HEK293T (cell line): ENCODE measurements at regions not wholly inside any gene's neighbourhood (a gene's known extent, or its start where the extent isn't known, plus 50 kb on each side); places are given as distances from the start of the nearest gene placed in this dataset.

Experiments used
- BHLHE40 ChIP-seq: fragments of 450-650 bp; IDR thresholded peaks from 2 replicates; pipeline ENCODE4 v1.6.1; 2016; ENCODE audit warnings: mild to moderate bottlenecking, moderate library complexity, borderline replicate concordance
- CTBP1 ChIP-seq: fragments of 450-650 bp; IDR thresholded peaks from 2 replicates; pipeline ENCODE4 v1.6.1; 2016; ENCODE audit warnings: borderline replicate concordance
- FOXM1 ChIP-seq: fragments of 450-650 bp; IDR thresholded peaks from 2 replicates; pipeline ENCODE4 v1.6.1; 2017; ENCODE audit warnings: mild to moderate bottlenecking, borderline replicate concordance
- L3MBTL2 ChIP-seq: fragments of 450-650 bp; conservative IDR thresholded peaks from 2 replicates; pipeline ENCODE4 v1.6.1; 2016; ENCODE audit warnings: mild to moderate bottlenecking
- SP1 ChIP-seq: fragments of 450-650 bp; IDR thresholded peaks from 2 replicates; pipeline ENCODE4 v1.6.1; 2017
- SUZ12 ChIP-seq: fragments of 450-650 bp; IDR thresholded peaks from 2 replicates; pipeline ENCODE4 v1.6.1; 2016; ENCODE audit warnings: mild to moderate bottlenecking

DNA sequence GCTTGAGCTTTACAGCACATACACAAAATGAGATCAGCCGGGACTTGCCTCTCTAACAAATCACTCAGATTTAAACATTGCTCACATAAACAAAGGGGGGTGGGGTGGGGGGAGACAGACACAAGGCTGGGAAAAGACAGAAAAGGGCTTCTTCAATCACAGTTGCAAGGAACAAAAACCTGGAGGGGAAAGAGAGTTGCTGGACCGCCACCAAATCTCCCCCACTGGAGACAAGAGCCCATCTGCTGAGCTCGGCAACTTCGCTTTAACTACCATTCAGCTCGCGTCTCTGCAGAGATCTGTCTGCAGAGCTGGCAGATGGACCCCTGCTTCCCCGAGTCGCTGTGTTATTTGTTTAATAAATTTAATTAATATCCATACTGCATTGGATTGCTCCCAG, 165.0 kb downstream of the RCN1 start:
- no peak for TF ChIP-seq BHLHE40
- TF ChIP-seq CTBP1: no peak
- TF ChIP-seq SP1: no peak
- no peak for TF ChIP-seq SUZ12
- no peak for TF ChIP-seq FOXM1
- TF ChIP-seq L3MBTL2: no peak
